ENCODE measurements at regions not wholly inside any gene's neighbourhood (a gene's known extent, or its start where the extent isn't known, plus 50 kb on each side); places are given as distances from the start of the nearest gene placed in this dataset.

DNA sequence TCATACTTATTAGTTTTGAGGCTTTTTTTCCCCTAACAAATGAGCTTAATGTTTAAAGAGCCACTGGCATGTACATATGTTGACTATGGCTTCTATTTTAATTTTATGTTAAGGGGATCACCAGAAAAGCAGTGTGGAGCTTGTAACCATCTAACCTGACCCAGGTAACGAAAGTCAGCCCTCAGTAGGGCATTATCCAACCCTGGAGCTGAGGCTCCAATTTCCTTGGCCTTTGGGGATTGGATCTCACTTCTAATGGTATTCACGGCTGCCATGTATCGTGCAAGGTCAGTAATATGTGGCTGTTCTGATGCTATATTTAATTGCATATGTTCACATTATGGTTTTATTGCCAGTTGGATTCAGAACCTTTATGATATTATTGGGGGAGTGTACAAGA lies 75.2 kb upstream of the CCSER1 start (continued):
- no peak for TF ChIP-seq KLF9 (tag by site-specific recombination; IDR thresholded peaks at IDR 0.05; ENCODE audit: low read depth)
- no peak for TF ChIP-seq YY2 (tag by site-specific recombination; IDR thresholded peaks at IDR 0.05)
- TF ChIP-seq ZNF274 (IDR thresholded peaks at IDR 0.05; ENCODE audit: low read length) = no peak
- no peak for TF ChIP-seq ZNF274 (tag by site-specific recombination; IDR thresholded peaks at IDR 0.05; ENCODE audit: borderline replicate concordance)
- TF ChIP-seq ZNF585B (tag by site-specific recombination; IDR thresholded peaks at IDR 0.05) = no peak
- no peak for TF ChIP-seq ZNF18 (tag by site-specific recombination; IDR thresholded peaks at IDR 0.05)

DNA sequence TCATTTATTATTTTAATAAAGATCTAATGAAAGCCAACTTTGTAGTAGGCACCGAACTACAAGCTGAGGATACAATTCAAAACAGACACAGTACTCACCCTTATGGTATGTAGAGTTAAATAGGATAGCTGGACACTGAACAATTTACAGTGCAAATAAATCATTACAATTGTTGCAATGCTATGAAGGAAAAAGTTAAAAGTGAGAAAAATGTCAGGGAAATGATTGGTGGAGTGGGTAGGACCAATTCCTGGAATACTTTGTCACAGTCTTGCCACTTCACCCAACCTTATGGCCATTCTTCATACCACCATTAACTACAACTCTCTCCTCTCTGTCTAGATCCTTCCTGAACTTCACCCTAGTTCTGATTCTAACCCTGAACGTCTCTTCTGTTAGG lies 70.1 kb upstream of the CCSER1 start:
- ChIA-PET CTCF (no interaction called here), POLR2A (no interaction called here)
- Histone ChIP-seq H3K4me1 (ENCODE audit: control insufficient read depth, insufficient read depth, low read length) (no peaks in the 10 kb centered on the region), H3K27ac (ENCODE audit: extremely low read depth, low read depth, low read length) (no peak overlapping the region), H3K4me3 (ENCODE audit: low read depth, low read length) (no peak overlapping the region), H3K9me3 (ENCODE audit: control insufficient read depth, insufficient read depth, low read depth, low read length) (no peaks in the 10 kb centered on the region), H3K36me3 (ENCODE audit: control insufficient read depth in 2 of 2, insufficient read depth in 1 of 2, low read length in 2 of 2) (no peaks in the 10 kb centered on the region)
- TF ChIP-seq ZNF514 (tag by site-specific recombination; IDR thresholded peaks at IDR 0.05) (no peak), REPIN1 (tag by site-specific recombination; IDR thresholded peaks at IDR 0.05; ENCODE audit: low read depth) (no peak), ZNF354C (tag by site-specific recombination; IDR thresholded peaks at IDR 0.05; ENCODE audit: borderline replicate concordance, low read depth) (no peak), ZNF777 (tag by site-specific recombination; IDR thresholded peaks at IDR 0.05; ENCODE audit: borderline replicate concordance) (no peak), SP3 (tag by site-specific recombination; IDR thresholded peaks at IDR 0.05) (no peak), ZNF184 (tag by site-specific recombination; IDR thresholded peaks at IDR 0.05) (no peak), KLF8 (tag by site-specific recombination; IDR thresholded peaks at IDR 0.05) (no peak), RBAK (tag by site-specific recombination; IDR thresholded peaks at IDR 0.05) (no peak), ZNF530 (tag by site-specific recombination; IDR thresholded peaks at IDR 0.05; ENCODE audit: low read depth) (no peak), ZNF600 (tag by site-specific recombination; IDR thresholded peaks at IDR 0.05) (no peak), ZBTB7A (tag by site-specific recombination; IDR thresholded peaks at IDR 0.05; ENCODE audit: low read depth) (no peak)
- TF ChIP-seq, protein P1, sequence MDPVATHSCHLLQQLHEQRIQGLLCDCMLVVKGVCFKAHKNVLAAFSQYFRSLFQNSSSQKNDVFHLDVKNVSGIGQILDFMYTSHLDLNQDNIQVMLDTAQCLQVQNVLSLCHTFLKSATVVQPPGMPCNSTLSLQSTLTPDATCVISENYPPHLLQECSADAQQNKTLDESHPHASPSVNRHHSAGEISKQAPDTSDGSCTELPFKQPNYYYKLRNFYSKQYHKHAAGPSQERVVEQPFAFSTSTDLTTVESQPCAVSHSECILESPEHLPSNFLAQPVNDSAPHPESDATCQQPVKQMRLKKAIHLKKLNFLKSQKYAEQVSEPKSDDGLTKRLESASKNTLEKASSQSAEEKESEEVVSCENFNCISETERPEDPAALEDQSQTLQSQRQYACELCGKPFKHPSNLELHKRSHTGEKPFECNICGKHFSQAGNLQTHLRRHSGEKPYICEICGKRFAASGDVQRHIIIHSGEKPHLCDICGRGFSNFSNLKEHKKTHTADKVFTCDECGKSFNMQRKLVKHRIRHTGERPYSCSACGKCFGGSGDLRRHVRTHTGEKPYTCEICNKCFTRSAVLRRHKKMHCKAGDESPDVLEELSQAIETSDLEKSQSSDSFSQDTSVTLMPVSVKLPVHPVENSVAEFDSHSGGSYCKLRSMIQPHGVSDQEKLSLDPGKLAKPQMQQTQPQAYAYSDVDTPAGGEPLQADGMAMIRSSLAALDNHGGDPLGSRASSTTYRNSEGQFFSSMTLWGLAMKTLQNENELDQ (tag by site-specific recombination; IDR thresholded peaks at IDR 0.05; ENCODE audit: low read depth) = no peak

DNA sequence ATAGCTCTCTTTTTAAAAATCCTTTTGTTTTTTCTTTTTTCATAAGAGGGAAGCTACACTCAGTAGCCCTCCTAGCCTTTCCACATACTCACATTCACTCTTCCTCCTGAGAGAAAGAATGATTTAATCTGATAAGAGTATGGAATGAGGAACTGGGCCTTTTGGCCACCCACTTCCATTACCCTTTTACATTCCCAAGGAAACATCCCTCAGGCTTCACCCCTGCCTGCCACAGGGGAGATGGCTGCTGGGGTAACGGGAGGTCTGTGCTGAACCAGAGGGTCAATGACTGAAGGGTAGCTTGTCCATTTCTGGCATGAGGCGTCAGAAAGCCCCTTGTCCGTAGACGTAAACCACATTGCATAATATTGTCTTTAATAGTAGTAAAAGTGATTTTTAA lies 67.2 kb upstream of the CCSER1 start:
- Histone ChIP-seq H3K36me3 (ENCODE audit: control insufficient read depth in 2 of 2, insufficient read depth in 1 of 2, low read length in 2 of 2) (no peaks in the 10 kb centered on the region), H3K4me3 (ENCODE audit: low read depth, low read length) (no peak overlapping the region), H3K9me3 (ENCODE audit: control insufficient read depth, insufficient read depth, low read depth, low read length) (no peaks in the 10 kb centered on the region), H3K27ac (ENCODE audit: extremely low read depth, low read depth, low read length) (no peak overlapping the region), H3K4me1 (ENCODE audit: control insufficient read depth, insufficient read depth, low read length) (no peaks in the 10 kb centered on the region)
- ChIA-PET CTCF (no interaction called here), POLR2A (no interaction called here)
- TF ChIP-seq HOXD13 (CRISPR knock-in tag; IDR thresholded peaks at IDR 0.05; ENCODE audit: borderline replicate concordance) (no peak), ZNF223 (tag by site-specific recombination; IDR thresholded peaks at IDR 0.05) (no peak), ZFP3 (tag by site-specific recombination; IDR thresholded peaks at IDR 0.05; ENCODE audit: low read depth) (no peak), ZNF394 (tag by site-specific recombination; IDR thresholded peaks at IDR 0.05; ENCODE audit: borderline replicate concordance) (no peak), ZBTB10 (tag by site-specific recombination; IDR thresholded peaks at IDR 0.05) (no peak), ZNF112 (tag by site-specific recombination; IDR thresholded peaks at IDR 0.05) (no peak), ZNF202 (tag by site-specific recombination; IDR thresholded peaks at IDR 0.05; ENCODE audit: borderline replicate concordance) (no peak), ZNF132 (tag by site-specific recombination; IDR thresholded peaks at IDR 0.05; ENCODE audit: borderline replicate concordance) (no peak), ZNF366 (tag by site-specific recombination; conservative IDR thresholded peaks at IDR 0.05) (no peak)
- TF ChIP-seq, protein P2, sequence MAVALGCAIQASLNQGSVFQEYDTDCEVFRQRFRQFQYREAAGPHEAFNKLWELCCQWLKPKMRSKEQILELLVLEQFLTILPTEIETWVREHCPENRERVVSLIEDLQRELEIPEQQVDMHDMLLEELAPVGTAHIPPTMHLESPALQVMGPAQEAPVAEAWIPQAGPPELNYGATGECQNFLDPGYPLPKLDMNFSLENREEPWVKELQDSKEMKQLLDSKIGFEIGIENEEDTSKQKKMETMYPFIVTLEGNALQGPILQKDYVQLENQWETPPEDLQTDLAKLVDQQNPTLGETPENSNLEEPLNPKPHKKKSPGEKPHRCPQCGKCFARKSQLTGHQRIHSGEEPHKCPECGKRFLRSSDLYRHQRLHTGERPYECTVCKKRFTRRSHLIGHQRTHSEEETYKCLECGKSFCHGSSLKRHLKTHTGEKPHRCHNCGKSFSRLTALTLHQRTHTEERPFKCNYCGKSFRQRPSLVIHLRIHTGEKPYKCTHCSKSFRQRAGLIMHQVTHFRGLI (tag by site-specific recombination; IDR thresholded peaks at IDR 0.05) = no peak
